HL-60 (cell line): ENCODE measurements at regions not wholly inside any gene's neighbourhood (a gene's known extent, or its start where the extent isn't known, plus 50 kb on each side); places are given as distances from the start of the nearest gene placed in this dataset.

ENCODE experiments used
- POLR2AphosphoS5 ChIP-seq: IDR thresholded peaks from 2 replicates; pipeline ENCODE4 v1.6.1; 2012; ENCODE audit warnings: low read depth
- TF ChIP-seq, protein P1 (sequence below): IDR thresholded peaks from one replicate; pipeline ENCODE4 v1.5.1; 2011; ENCODE audit warnings: low read length, control low read depth, inconsistent platforms; ENCODE audit not compliant: insufficient read depth
- TF ChIP-seq, protein P2 (sequence below): IDR thresholded peaks from 2 replicates; pipeline ENCODE4 v1.6.1; 2012; ENCODE audit warnings: low read depth; ENCODE audit not compliant: insufficient replicate concordance

DNA sequence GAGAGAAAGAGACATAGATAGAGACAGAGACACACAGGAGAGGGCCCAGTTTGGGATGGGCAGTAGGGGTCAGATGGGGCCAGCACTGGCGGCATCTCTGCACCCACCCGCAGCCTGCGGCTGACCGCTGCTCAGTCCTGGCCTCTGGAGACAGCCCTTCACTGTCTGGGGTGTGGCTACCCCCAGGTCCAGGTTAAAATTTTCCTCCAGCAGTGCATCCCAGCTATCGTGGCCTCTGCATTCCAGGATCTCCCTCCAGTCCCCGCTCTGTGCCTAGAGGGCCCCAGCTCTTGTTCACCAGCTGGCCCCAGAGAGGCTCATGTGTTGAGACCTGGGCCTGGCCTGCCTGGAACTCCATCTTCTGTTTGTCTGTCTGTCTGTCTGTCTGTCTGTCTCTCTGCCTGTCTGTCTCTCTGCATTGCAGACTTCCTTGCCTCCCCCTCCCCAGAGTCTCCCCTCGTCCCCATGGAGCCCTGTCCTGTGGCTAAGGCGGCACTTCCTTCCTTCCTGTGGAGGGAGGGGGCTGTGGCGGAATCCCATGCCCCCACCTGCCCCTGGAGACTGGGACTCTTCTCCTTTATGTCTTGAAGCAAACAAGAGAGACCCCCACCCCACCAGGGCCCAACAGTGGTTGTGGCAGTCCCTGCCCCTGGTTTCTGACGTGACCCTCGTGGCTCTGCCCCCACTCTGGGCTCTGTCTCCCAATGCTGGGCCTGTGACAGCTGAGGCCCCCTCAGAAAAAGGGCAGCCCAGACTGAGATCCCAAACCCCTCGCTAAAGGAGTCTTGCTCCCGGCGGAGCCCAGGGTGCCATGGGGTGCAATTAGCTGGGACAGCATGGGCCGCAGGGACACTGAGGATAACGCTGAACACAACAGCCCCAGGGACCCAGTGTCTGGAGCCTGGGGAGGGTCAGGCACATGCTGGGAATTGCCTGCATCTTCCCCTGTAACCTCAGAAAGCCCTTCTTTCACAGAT lies 241.8 kb downstream of the NPHP4 start:
- TF ChIP-seq, protein P1, sequence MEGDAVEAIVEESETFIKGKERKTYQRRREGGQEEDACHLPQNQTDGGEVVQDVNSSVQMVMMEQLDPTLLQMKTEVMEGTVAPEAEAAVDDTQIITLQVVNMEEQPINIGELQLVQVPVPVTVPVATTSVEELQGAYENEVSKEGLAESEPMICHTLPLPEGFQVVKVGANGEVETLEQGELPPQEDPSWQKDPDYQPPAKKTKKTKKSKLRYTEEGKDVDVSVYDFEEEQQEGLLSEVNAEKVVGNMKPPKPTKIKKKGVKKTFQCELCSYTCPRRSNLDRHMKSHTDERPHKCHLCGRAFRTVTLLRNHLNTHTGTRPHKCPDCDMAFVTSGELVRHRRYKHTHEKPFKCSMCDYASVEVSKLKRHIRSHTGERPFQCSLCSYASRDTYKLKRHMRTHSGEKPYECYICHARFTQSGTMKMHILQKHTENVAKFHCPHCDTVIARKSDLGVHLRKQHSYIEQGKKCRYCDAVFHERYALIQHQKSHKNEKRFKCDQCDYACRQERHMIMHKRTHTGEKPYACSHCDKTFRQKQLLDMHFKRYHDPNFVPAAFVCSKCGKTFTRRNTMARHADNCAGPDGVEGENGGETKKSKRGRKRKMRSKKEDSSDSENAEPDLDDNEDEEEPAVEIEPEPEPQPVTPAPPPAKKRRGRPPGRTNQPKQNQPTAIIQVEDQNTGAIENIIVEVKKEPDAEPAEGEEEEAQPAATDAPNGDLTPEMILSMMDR: no peak
- TF ChIP-seq, protein P2, sequence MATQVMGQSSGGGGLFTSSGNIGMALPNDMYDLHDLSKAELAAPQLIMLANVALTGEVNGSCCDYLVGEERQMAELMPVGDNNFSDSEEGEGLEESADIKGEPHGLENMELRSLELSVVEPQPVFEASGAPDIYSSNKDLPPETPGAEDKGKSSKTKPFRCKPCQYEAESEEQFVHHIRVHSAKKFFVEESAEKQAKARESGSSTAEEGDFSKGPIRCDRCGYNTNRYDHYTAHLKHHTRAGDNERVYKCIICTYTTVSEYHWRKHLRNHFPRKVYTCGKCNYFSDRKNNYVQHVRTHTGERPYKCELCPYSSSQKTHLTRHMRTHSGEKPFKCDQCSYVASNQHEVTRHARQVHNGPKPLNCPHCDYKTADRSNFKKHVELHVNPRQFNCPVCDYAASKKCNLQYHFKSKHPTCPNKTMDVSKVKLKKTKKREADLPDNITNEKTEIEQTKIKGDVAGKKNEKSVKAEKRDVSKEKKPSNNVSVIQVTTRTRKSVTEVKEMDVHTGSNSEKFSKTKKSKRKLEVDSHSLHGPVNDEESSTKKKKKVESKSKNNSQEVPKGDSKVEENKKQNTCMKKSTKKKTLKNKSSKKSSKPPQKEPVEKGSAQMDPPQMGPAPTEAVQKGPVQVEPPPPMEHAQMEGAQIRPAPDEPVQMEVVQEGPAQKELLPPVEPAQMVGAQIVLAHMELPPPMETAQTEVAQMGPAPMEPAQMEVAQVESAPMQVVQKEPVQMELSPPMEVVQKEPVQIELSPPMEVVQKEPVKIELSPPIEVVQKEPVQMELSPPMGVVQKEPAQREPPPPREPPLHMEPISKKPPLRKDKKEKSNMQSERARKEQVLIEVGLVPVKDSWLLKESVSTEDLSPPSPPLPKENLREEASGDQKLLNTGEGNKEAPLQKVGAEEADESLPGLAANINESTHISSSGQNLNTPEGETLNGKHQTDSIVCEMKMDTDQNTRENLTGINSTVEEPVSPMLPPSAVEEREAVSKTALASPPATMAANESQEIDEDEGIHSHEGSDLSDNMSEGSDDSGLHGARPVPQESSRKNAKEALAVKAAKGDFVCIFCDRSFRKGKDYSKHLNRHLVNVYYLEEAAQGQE: no peak
- no peak for TF ChIP-seq POLR2AphosphoS5
